WTC11 (cell line): ENCODE measurements at regions not wholly inside any gene's neighbourhood (a gene's known extent, or its start where the extent isn't known, plus 50 kb on each side); places are given as distances from the start of the nearest gene placed in this dataset.

ENCODE experiments used
- ATAC-seq: fragments of 200-7000 bp; cut with Tn5 transposase; 2 replicates; pipeline ENCODE4 v1.10.0; 2021; ENCODE audit warnings: mild to moderate bottlenecking, moderate library complexity
- CTCF ChIA-PET: fragments of 300-600 bp; sonication (Branson Sonifier 250); formaldehyde crosslinking; loops from one replicate; lab custom pipeline; 2021; ENCODE audit warnings: antibody characterized with exemption; lab: Charles Lee
- POLR2A ChIA-PET: fragments of 350-600 bp; sonication (Branson Sonifier 250); formaldehyde crosslinking; loops from one replicate; lab custom pipeline; 2021; ENCODE audit warnings: antibody characterized with exemption; lab: Charles Lee
- DNase-seq: peaks from one replicate; pipeline ENCODE4 v3.0.0; 2021; ENCODE audit warnings: low spot score
- H3K27ac Mint-ChIP-seq: 2 replicates; pipeline ENCODE4 v1.8.0; 2021; ENCODE audit warnings: mixed read lengths
- H3K27me3 Mint-ChIP-seq: 2 replicates; pipeline ENCODE4 v1.8.0; 2021; ENCODE audit warnings: low read depth, mild to moderate bottlenecking, moderate library complexity, mixed read lengths
- H3K36me3 Mint-ChIP-seq: 2 replicates; pipeline ENCODE4 v1.8.0; 2021; ENCODE audit warnings: mixed read lengths
- H3K4me1 Mint-ChIP-seq: 2 replicates; pipeline ENCODE4 v1.8.0; 2022; ENCODE audit warnings: mixed read lengths
- H3K4me3 Mint-ChIP-seq: 2 replicates; pipeline ENCODE4 v1.8.0; 2021; ENCODE audit warnings: mild to moderate bottlenecking, moderate library complexity, mixed read lengths
- H3K9me3 Mint-ChIP-seq: 2 replicates; pipeline ENCODE4 v1.8.0; 2021; ENCODE audit warnings: mixed read lengths
- ARID4B ChIP-seq: sonication (generic); formaldehyde crosslinking; IDR thresholded peaks from 2 replicates; pipeline ENCODE4 v1.8.0; 2023; ENCODE audit warnings: missing genetic modification reagents, mild to moderate bottlenecking, borderline replicate concordance
- ATF3 ChIP-seq: sonication (generic); formaldehyde crosslinking; conservative IDR thresholded peaks from 2 replicates; pipeline ENCODE4 v1.8.1; 2022; ENCODE audit warnings: mild to moderate bottlenecking, missing genetic modification reagents
- E2F1 ChIP-seq: sonication (generic); formaldehyde crosslinking; IDR thresholded peaks from 2 replicates; pipeline ENCODE4 v1.8.0; 2022; ENCODE audit warnings: mild to moderate bottlenecking, missing genetic modification reagents
- ERG ChIP-seq: fragments of 250-450 bp; sonication (Bioruptor Pico); IDR thresholded peaks from 2 replicates; pipeline ENCODE4 v1.8.0; 2021; ENCODE audit warnings: mild to moderate bottlenecking
- ESRRA ChIP-seq: sonication (generic); formaldehyde crosslinking; IDR thresholded peaks from 2 replicates; pipeline ENCODE4 v1.8.1; 2022; ENCODE audit warnings: mild to moderate bottlenecking, missing genetic modification reagents, borderline replicate concordance
- FOXP1 ChIP-seq: sonication (generic); formaldehyde crosslinking; IDR thresholded peaks from 2 replicates; pipeline ENCODE4 v1.8.0; 2022; ENCODE audit warnings: missing genetic modification reagents, mild to moderate bottlenecking, moderate library complexity, borderline replicate concordance
- HMGA2 ChIP-seq: fragments of 250-450 bp; sonication (Bioruptor Pico); IDR thresholded peaks from 2 replicates; pipeline ENCODE4 v1.4.0; 2021; ENCODE audit warnings: mild to moderate bottlenecking, moderate library complexity
- HMGXB4 ChIP-seq: sonication (generic); formaldehyde crosslinking; IDR thresholded peaks from 2 replicates; pipeline ENCODE4 v1.8.1; 2023; ENCODE audit warnings: mild to moderate bottlenecking, moderate library complexity, missing genetic modification reagents
- NR3C1 ChIP-seq: sonication (generic); formaldehyde crosslinking; conservative IDR thresholded peaks from 2 replicates; pipeline ENCODE4 v1.8.1; 2023; ENCODE audit warnings: low read depth, mild to moderate bottlenecking, missing genetic modification reagents
- SP1 ChIP-seq: sonication (generic); formaldehyde crosslinking; conservative IDR thresholded peaks from 2 replicates; pipeline ENCODE4 v1.8.1; 2022; ENCODE audit warnings: missing genetic modification reagents
- TCF7 ChIP-seq: sonication (generic); formaldehyde crosslinking; IDR thresholded peaks from 2 replicates; pipeline ENCODE4 v1.8.0; 2022; ENCODE audit warnings: mild to moderate bottlenecking, low read depth, missing genetic modification reagents, moderate library complexity
- TP53 ChIP-seq: sonication (generic); formaldehyde crosslinking; IDR thresholded peaks from 2 replicates; pipeline ENCODE4 v1.8.1; 2023; ENCODE audit warnings: mild to moderate bottlenecking, missing genetic modification reagents
- USF1 ChIP-seq: sonication (generic); formaldehyde crosslinking; IDR thresholded peaks from 2 replicates; pipeline ENCODE4 v1.8.0; 2022; ENCODE audit warnings: mild to moderate bottlenecking, missing genetic modification reagents
- ZBTB43 ChIP-seq: sonication (generic); formaldehyde crosslinking; IDR thresholded peaks from 2 replicates; pipeline ENCODE4 v1.8.1; 2023; ENCODE audit warnings: mild to moderate bottlenecking, missing genetic modification reagents
- ZNF121 ChIP-seq: sonication (generic); formaldehyde crosslinking; IDR thresholded peaks from 2 replicates; pipeline ENCODE4 v1.8.0; 2023; ENCODE audit warnings: missing genetic modification reagents
- ZNF263 ChIP-seq: sonication (generic); formaldehyde crosslinking; IDR thresholded peaks from 2 replicates; pipeline ENCODE4 v1.8.1; 2022; ENCODE audit warnings: low read depth, mild to moderate bottlenecking, moderate library complexity, missing genetic modification reagents
- ZNF396 ChIP-seq: fragments of 250-450 bp; sonication (Bioruptor Pico); IDR thresholded peaks from 2 replicates; pipeline ENCODE4 v1.8.0; 2021; ENCODE audit warnings: mild to moderate bottlenecking, moderate library complexity, borderline replicate concordance
- ZNF416 ChIP-seq: fragments of 250-450 bp; sonication (Bioruptor Pico); IDR thresholded peaks from 2 replicates; pipeline ENCODE4 v1.9.0; 2021; ENCODE audit warnings: mild to moderate bottlenecking, inconsistent platforms

GRCh38 chr16:73339821-73340220 lies 291.9 kb upstream of the ZFHX3 start (continued):
- TF ChIP-seq ARID4B (CRISPR knock-in tag) (no peak), FOXP1 (no peak), TP53 (CRISPR knock-in tag) (no peak), NR3C1 (CRISPR knock-in tag) (no peak), ATF3 (no peak), HMGXB4 (CRISPR knock-in tag) (no peak), USF1 (CRISPR knock-in tag) (no peak), ZNF121 (CRISPR knock-in tag) (no peak), ZNF396 (CRISPR knock-in tag) (no peak), HMGA2 (CRISPR knock-in tag) (no peak), ZBTB43 (CRISPR knock-in tag) (no peak), ZNF416 (CRISPR knock-in tag) (no peak), TCF7 (CRISPR knock-in tag) (no peak), ERG (no peak)

GRCh38 chr16:73337373-73338296 lies 289.7 kb upstream of the ZFHX3 start:
- no peak for ATAC-seq
- H3K9me3 Mint-ChIP-seq = no peaks in the 10 kb centered on the region
- DNase-seq = no peak
- peaks cover 12% of the 10 kb centered on the region for H3K4me1 Mint-ChIP-seq
- no peak overlapping the region for H3K4me3 Mint-ChIP-seq
- no peak for TF ChIP-seq NR3C1 (CRISPR knock-in tag)
- TF ChIP-seq ZNF263 (CRISPR knock-in tag) = no peak
- no peak for TF ChIP-seq ZBTB43 (CRISPR knock-in tag)
- no peak for TF ChIP-seq E2F1 (CRISPR knock-in tag)
- no peak for TF ChIP-seq ESRRA (CRISPR knock-in tag)
- no peak for TF ChIP-seq SP1
- H3K27ac Mint-ChIP-seq = no peak overlapping the region
- H3K36me3 Mint-ChIP-seq = no peaks in the 10 kb centered on the region
- ChIA-PET POLR2A (no interaction called here), CTCF (no interaction called here)
- H3K27me3 Mint-ChIP-seq = no peaks in the 10 kb centered on the region; the same call in 1 of the 2 replicates
